ENCODE measurements at regions not wholly inside any gene's neighbourhood (a gene's known extent, or its start where the extent isn't known, plus 50 kb on each side); places are given as distances from the start of the nearest gene placed in this dataset.

DNA sequence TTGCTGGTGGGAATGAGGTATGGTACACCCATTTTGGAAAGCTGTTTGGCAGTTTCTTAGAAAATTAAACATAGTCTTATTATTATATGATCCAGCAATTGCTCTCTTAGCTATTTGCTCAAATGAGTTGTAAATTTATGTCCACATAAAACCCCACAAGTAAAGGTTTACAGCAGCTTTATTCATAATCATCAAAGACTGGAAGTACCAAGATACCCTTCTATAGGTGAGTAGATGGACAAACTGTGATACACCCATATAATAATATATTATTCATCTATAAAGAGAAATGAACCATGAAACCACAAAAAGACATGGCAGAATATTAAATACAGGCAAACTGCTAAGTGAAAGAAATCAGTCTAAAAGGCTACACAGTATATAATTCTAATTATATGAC lies 344.7 kb upstream of the CDIN1 start:
- ChIA-PET POLR2A (no interaction called here), CTCF (no interaction called here)
- no peak overlapping the region for H3K27ac ChIP-seq (ENCODE audit: extremely low read depth, low read depth, low read length)
- H3K36me3 ChIP-seq (ENCODE audit: control insufficient read depth in 2 of 2, insufficient read depth in 1 of 2, low read length in 2 of 2) = no peaks in the 10 kb centered on the region
- no peaks in the 10 kb centered on the region for H3K9me3 ChIP-seq (ENCODE audit: control insufficient read depth, insufficient read depth, low read depth, low read length)
- no peak for TF ChIP-seq ZNF132 (tag by site-specific recombination; IDR thresholded peaks at IDR 0.05; ENCODE audit: borderline replicate concordance)
- no peak for TF ChIP-seq ZNF324 (tag by site-specific recombination; IDR thresholded peaks at IDR 0.05)
- TF ChIP-seq, protein P1, sequence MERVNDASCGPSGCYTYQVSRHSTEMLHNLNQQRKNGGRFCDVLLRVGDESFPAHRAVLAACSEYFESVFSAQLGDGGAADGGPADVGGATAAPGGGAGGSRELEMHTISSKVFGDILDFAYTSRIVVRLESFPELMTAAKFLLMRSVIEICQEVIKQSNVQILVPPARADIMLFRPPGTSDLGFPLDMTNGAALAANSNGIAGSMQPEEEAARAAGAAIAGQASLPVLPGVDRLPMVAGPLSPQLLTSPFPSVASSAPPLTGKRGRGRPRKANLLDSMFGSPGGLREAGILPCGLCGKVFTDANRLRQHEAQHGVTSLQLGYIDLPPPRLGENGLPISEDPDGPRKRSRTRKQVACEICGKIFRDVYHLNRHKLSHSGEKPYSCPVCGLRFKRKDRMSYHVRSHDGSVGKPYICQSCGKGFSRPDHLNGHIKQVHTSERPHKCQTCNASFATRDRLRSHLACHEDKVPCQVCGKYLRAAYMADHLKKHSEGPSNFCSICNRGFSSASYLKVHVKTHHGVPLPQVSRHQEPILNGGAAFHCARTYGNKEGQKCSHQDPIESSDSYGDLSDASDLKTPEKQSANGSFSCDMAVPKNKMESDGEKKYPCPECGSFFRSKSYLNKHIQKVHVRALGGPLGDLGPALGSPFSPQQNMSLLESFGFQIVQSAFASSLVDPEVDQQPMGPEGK (tag by site-specific recombination; IDR thresholded peaks at IDR 0.05) = no peak
- no peak for TF ChIP-seq ZNF114 (tag by site-specific recombination; IDR thresholded peaks at IDR 0.05)
- no peak for TF ChIP-seq ZNF10 (tag by site-specific recombination; IDR thresholded peaks at IDR 0.05)
- TF ChIP-seq SP7 (tag by site-specific recombination; IDR thresholded peaks at IDR 0.05) = no peak
- TF ChIP-seq, protein P2, sequence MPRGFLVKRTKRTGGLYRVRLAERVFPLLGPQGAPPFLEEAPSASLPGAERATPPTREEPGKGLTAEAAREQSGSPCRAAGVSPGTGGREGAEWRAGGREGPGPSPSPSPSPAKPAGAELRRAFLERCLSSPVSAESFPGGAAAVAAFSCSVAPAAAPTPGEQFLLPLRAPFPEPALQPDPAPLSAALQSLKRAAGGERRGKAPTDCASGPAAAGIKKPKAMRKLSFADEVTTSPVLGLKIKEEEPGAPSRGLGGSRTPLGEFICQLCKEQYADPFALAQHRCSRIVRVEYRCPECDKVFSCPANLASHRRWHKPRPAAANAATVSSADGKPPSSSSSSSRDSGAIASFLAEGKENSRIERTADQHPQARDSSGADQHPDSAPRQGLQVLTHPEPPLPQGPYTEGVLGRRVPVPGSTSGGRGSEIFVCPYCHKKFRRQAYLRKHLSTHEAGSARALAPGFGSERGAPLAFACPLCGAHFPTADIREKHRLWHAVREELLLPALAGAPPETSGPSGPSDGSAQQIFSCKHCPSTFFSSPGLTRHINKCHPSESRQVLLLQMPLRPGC (tag by site-specific recombination; IDR thresholded peaks at IDR 0.05) = no peak
- TF ChIP-seq ZNF596 (tag by site-specific recombination; IDR thresholded peaks at IDR 0.05) = no peak
- no peak for TF ChIP-seq ZNF140 (tag by site-specific recombination; IDR thresholded peaks at IDR 0.05)
- TF ChIP-seq REPIN1 (tag by site-specific recombination; IDR thresholded peaks at IDR 0.05; ENCODE audit: low read depth) = no peak
- TF ChIP-seq ZNF529 (tag by site-specific recombination; IDR thresholded peaks at IDR 0.05; ENCODE audit: insufficient replicate concordance) = no peak
- no peak for TF ChIP-seq ZNF311 (tag by site-specific recombination; IDR thresholded peaks at IDR 0.05; ENCODE audit: borderline replicate concordance)
- TF ChIP-seq WT1 (tag by site-specific recombination; IDR thresholded peaks at IDR 0.05) = no peak
- TF ChIP-seq, protein P3, sequence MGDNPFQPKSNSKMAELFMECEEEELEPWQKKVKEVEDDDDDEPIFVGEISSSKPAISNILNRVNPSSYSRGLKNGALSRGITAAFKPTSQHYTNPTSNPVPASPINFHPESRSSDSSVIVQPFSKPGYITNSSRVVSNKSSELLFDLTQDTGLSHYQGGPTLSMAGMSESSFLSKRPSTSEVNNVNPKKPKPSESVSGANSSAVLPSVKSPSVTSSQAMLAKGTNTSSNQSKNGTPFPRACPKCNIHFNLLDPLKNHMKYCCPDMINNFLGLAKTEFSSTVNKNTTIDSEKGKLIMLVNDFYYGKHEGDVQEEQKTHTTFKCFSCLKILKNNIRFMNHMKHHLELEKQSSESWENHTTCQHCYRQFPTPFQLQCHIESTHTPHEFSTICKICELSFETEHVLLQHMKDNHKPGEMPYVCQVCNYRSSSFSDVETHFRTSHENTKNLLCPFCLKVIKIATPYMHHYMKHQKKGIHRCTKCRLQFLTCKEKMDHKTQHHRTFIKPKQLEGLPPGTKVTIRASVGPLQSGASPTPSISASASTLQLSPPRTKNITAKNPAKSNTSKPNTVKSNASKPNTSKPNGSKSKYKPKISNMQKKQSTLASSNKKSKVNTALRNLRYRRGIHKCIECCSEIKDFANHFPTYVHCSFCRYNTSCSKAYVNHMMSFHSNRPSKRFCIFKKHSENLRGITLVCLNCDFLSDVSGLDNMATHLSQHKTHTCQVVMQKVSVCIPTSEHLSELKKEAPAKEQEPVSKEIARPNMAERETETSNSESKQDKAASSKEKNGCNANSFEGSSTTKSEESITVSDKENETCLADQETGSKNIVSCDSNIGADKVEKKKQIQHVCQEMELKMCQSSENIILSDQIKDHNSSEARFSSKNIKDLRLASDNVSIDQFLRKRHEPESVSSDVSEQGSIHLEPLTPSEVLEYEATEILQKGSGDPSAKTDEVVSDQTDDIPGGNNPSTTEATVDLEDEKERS (tag by site-specific recombination; IDR thresholded peaks at IDR 0.05) = no peak
- no peak for TF ChIP-seq PRDM1 (tag by site-specific recombination; IDR thresholded peaks at IDR 0.05)
- H3K4me1 ChIP-seq (ENCODE audit: control insufficient read depth, insufficient read depth, low read length) = no peaks in the 10 kb centered on the region
- no peak overlapping the region for H3K4me3 ChIP-seq (ENCODE audit: low read depth, low read length)

DNA sequence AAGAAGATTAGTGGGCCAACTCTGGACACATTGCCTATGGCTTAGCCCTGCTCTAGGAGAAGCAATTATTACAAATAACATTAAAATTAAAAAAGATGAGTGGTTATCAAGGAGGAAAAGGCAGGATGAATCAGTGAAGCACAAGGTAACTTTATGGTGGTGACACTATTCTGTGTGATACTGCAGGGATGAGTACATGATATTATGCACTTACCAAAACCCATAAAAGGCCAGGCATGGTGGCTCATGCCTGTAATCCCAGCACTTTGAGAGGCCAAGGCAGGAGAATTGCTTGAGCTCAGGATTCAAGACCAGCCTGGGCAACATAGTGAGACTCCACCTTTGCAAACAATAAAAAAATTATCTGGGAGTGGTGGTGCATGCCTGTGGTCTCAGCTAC lies 344.3 kb upstream of the CDIN1 start:
- H3K27ac ChIP-seq (ENCODE audit: extremely low read depth, low read depth, low read length) = no peak overlapping the region
- H3K4me1 ChIP-seq (ENCODE audit: control insufficient read depth, insufficient read depth, low read length) = no peaks in the 10 kb centered on the region
- CTCF ChIA-PET = no interaction called here
- H3K36me3 ChIP-seq (ENCODE audit: control insufficient read depth in 2 of 2, insufficient read depth in 1 of 2, low read length in 2 of 2) = no peaks in the 10 kb centered on the region
- H3K9me3 ChIP-seq (ENCODE audit: control insufficient read depth, insufficient read depth, low read depth, low read length) = no peaks in the 10 kb centered on the region
- POLR2A ChIA-PET = no interaction called here
- no peak overlapping the region for H3K4me3 ChIP-seq (ENCODE audit: low read depth, low read length)
- TF ChIP-seq ZNF391 (tag by site-specific recombination; IDR thresholded peaks at IDR 0.05; ENCODE audit: borderline replicate concordance, low read depth) = no peak
- TF ChIP-seq ZNF518A (tag by site-specific recombination; conservative IDR thresholded peaks at IDR 0.05; ENCODE audit: low read depth) = no peak
- no peak for TF ChIP-seq YY1 (tag by site-specific recombination; IDR thresholded peaks at IDR 0.05)
- no peak for TF ChIP-seq ZNF335 (tag by site-specific recombination; conservative IDR thresholded peaks at IDR 0.05)
- TF ChIP-seq ZNF707 (tag by site-specific recombination; IDR thresholded peaks at IDR 0.05) = no peak
- no peak for TF ChIP-seq ZNF426 (tag by site-specific recombination; IDR thresholded peaks at IDR 0.05)
- TF ChIP-seq KLF16 (tag by site-specific recombination; IDR thresholded peaks at IDR 0.05) = no peak
- TF ChIP-seq OSR2 (tag by site-specific recombination; IDR thresholded peaks at IDR 0.05) = no peak
- TF ChIP-seq ZNF544 (tag by site-specific recombination; IDR thresholded peaks at IDR 0.05) = no peak

Measured in HEK293 (cell line).